Right ventricle myocardium inferior (tissue), 1 donor: ENCODE measurements at regions not wholly inside any gene's neighbourhood (a gene's known extent, or its start where the extent isn't known, plus 50 kb on each side); places are given as distances from the start of the nearest gene placed in this dataset.

ENCODE experiments used
- ATAC-seq: fragments of 200-7000 bp; cut with Tn5 transposase; one replicate; pipeline ENCODE4 v1.9.1; 2020; ENCODE audit warnings: mild to moderate bottlenecking, moderate library complexity
- DNase-seq: peaks from one replicate; pipeline ENCODE4 v3.0.0; 2021; ENCODE audit errors: missing footprints
- intact Hi-C: fragments of 100-400 bp; cut with DNase I; formaldehyde crosslinking; loops from one replicate; pipeline ENCODE4 v1.11.0; 2022
- donor health status: DM: no; HTN: yes; CAD: no; lungs with severe emphysema.

GRCh38 chr5:114179134-114179533 lies 182.7 kb upstream of the KCNN2 start:
- intact Hi-C loops: no loop called here
- ATAC-seq (no peak), DNase-seq (no peak)

GRCh38 chr5:114184006-114184405 lies 177.9 kb upstream of the KCNN2 start:
- DNase-seq: no peak
- intact Hi-C loops: loop anchor here (10.0 kb wide), 1 partner anchor 141 kb away; no protein-coding TSS in a partner anchor
- ATAC-seq: no peak

GRCh38 chr5:114185274-114185673 lies 176.6 kb upstream of the KCNN2 start:
- intact Hi-C loops: loop anchor here (10.0 kb wide), 1 partner anchor 140 kb away; no protein-coding TSS in a partner anchor
- peak; percentile 53 for DNase-seq
- ATAC-seq: no peak

- ATAC-seq (no peak), DNase-seq (no peak)
- intact Hi-C loops: no loop called here
Observed at GRCh38 chr5:114191441-114191840, 170.4 kb upstream of the KCNN2 start.

GRCh38 chr5:114192108-114192507 lies 169.8 kb upstream of the KCNN2 start:
- intact Hi-C loops: no loop called here
- DNase-seq (no peak), ATAC-seq (no peak)

- no peak for DNase-seq
- no peak for ATAC-seq
- intact Hi-C loops: loop anchor here (10.0 kb wide), 1 partner anchor 97 kb away; no protein-coding TSS in a partner anchor
Observed at GRCh38 chr5:114201332-114201731, 160.5 kb upstream of the KCNN2 start.

- intact Hi-C loops: loop anchor here (10.0 kb wide), 1 partner anchor 100 kb away; no protein-coding TSS in a partner anchor
- no peak for DNase-seq
- ATAC-seq: no peak
Observed at GRCh38 chr5:114204923-114205322, 156.9 kb upstream of the KCNN2 start.

GRCh38 chr5:114206640-114207039 lies 155.2 kb upstream of the KCNN2 start:
- ATAC-seq: no peak
- no peak for DNase-seq
- intact Hi-C loops: loop anchor here (10.0 kb wide), 1 partner anchor 102 kb away; no protein-coding TSS in a partner anchor

- intact Hi-C loops: loop anchor here (10.0 kb wide), 1 partner anchor 103 kb away; no protein-coding TSS in a partner anchor
- ATAC-seq: no peak
Observed at GRCh38 chr5:114207615-114208014, 154.3 kb upstream of the KCNN2 start.

GRCh38 chr5:114208120-114208519 lies 153.8 kb upstream of the KCNN2 start:
- intact Hi-C loops: loop anchor here (10.0 kb wide), 1 partner anchor 103 kb away; no protein-coding TSS in a partner anchor
- peak; percentile 48 for ATAC-seq
- no peak for DNase-seq

More at GRCh38 chr5:114207615-114208014, 154.3 kb upstream of the KCNN2 start:
- DNase-seq: no peak

- ATAC-seq (peak; percentile 64), DNase-seq (no peak)
- intact Hi-C loops: loop anchor here (10.0 kb wide), 1 partner anchor 104 kb away; no protein-coding TSS in a partner anchor
Observed at GRCh38 chr5:114208588-114208987, 153.3 kb upstream of the KCNN2 start.

- DNase-seq: no peak
- intact Hi-C loops: no loop called here
- no peak for ATAC-seq
Observed at GRCh38 chr5:114210662-114211061, 151.2 kb upstream of the KCNN2 start.

- ATAC-seq (no peak), DNase-seq (no peak)
- intact Hi-C loops: no loop called here
Observed at GRCh38 chr5:114221807-114222206, 140.1 kb upstream of the KCNN2 start.

GRCh38 chr5:114223866-114224265 lies 138.0 kb upstream of the KCNN2 start:
- DNase-seq (no peak), ATAC-seq (no peak)
- intact Hi-C loops: no loop called here

- intact Hi-C loops: no loop called here
- ATAC-seq (no peak), DNase-seq (no peak)
Observed at GRCh38 chr5:114237766-114238165, 124.1 kb upstream of the KCNN2 start.

GRCh38 chr5:114238771-114239313 lies 123.0 kb upstream of the KCNN2 start:
- ATAC-seq (no peak), DNase-seq (no peak)
- intact Hi-C loops: no loop called here

- intact Hi-C loops: no loop called here
- no peak for ATAC-seq
- DNase-seq: no peak
Observed at GRCh38 chr5:114243281-114243971, 118.4 kb upstream of the KCNN2 start.

GRCh38 chr5:114243972-114244317 lies 117.9 kb upstream of the KCNN2 start:
- ATAC-seq: no peak
- no peak for DNase-seq
- intact Hi-C loops: no loop called here

GRCh38 chr5:114249823-114250222 lies 112.0 kb upstream of the KCNN2 start:
- no peak for DNase-seq
- intact Hi-C loops: no loop called here
- ATAC-seq: no peak

GRCh38 chr5:114250536-114250935 lies 111.3 kb upstream of the KCNN2 start:
- ATAC-seq (no peak), DNase-seq (no peak)
- intact Hi-C loops: no loop called here
